K562 (cell line): ENCODE measurements at regions not wholly inside any gene's neighbourhood (a gene's known extent, or its start where the extent isn't known, plus 50 kb on each side); places are given as distances from the start of the nearest gene placed in this dataset.

Experiments
- ATAC-seq: fragments of 200-7000 bp; cut with Tn5 transposase; 3 replicates; pipeline ENCODE4 v1.9.1; 2020; ENCODE audit warnings: moderate library complexity
- BruUV-seq: library from RNA; stranded (reverse); fragments of 400-500 nt; replicated peaks from 2 replicates; lab custom pipeline; 2021; lab: Mats Ljungman, UMichigan
- CTCF ChIA-PET: fragments of 300-600 bp; formaldehyde crosslinking; extraction: SDS; loops from one replicate; lab custom pipeline; 2021; ENCODE audit warnings: low intra/inter-chr PET ratio; lab: Yijun Ruan, JAX
- POLR2A ChIA-PET: fragments of 300-600, 350-650 bp; sonication (Branson Sonifier 250); formaldehyde crosslinking; extraction: SDS; loops from one replicate; lab custom pipeline; 2021; ENCODE audit warnings: antibody characterized with exemption, inconsistent platforms; lab: Yijun Ruan, JAX
- DNase-seq, 4 experiments: peaks; one replicate each; pipeline versions ENCODE4 v3.0.0 to v3.0.0-alpha.2; 2011 to 2018; ENCODE audit warnings: low spot score in 3 of 4, mixed read lengths in 3 of 4; ENCODE audit errors: extremely low read depth in 1 of 4
- FAIRE-seq: peaks from 2 replicates; lab custom pipeline; 2011; peaks lifted over from hg19 to GRCh38; lab: Jason Lieb, UNC
- H2AFZ ChIP-seq: 2 replicates; pipeline ENCODE4 v1.6.0; 2011; ENCODE audit warnings: low read depth, low read length, control low read depth, inconsistent platforms
- H3K27ac ChIP-seq: fragments of 200-600 bp; 3 replicates; pipeline ENCODE4 v1.8.0; 2011; ENCODE audit warnings: low read depth, mild to moderate bottlenecking, control low read depth, inconsistent platforms, low read length, moderate library complexity, mixed read lengths; ENCODE audit errors: extremely low read depth
- H3K27me3 ChIP-seq, 2 experiments: fragments of 300-600 bp in 1 of 2; 2 replicates in 1 of 2; 3 replicates in 1 of 2; pipeline versions ENCODE4 v1.6.0 to v1.8.0; 2011; ENCODE audit warnings: inconsistent platforms in 2 of 2, low read length in 2 of 2, mild to moderate bottlenecking in 1 of 2, mixed read lengths in 1 of 2, moderate library complexity in 1 of 2; ENCODE audit not compliant: control insufficient read depth in 2 of 2, insufficient read depth in 2 of 2
- H3K36me3 ChIP-seq: fragments of 300-600 bp; 3 replicates; pipeline ENCODE4 v1.8.0; 2011; ENCODE audit warnings: mild to moderate bottlenecking, low read length, inconsistent platforms; ENCODE audit not compliant: control insufficient read depth, insufficient read depth
- H3K4me1 ChIP-seq, 2 experiments: fragments of 200-600 bp in 1 of 2; replicated peaks in 1 of 2; 2 replicates in 1 of 2; 3 replicates in 1 of 2; pipeline versions ENCODE4 v1.5.1 to v1.8.0; 2011; ENCODE audit warnings: inconsistent platforms in 2 of 2, low read length in 2 of 2, mild to moderate bottlenecking in 1 of 2, mixed read lengths in 1 of 2, moderate library complexity in 1 of 2; ENCODE audit not compliant: control insufficient read depth in 2 of 2, insufficient read depth in 2 of 2
- H3K4me2 ChIP-seq: 2 replicates; pipeline ENCODE4 v1.6.1; 2011; ENCODE audit warnings: low read length, control low read depth, inconsistent platforms, mixed read lengths; ENCODE audit not compliant: insufficient read depth
- H3K4me3 ChIP-seq: fragments of 200-600 bp; sonication (generic), shearing (Covaris generic); 2 replicates; pipeline ENCODE4 v1.5.1; 2016; ENCODE audit warnings: control low read depth, inconsistent platforms
- H3K79me2 ChIP-seq: fragments of 200-600 bp; 3 replicates; pipeline ENCODE4 v1.8.0; 2011; ENCODE audit warnings: low read length, inconsistent platforms; ENCODE audit not compliant: control insufficient read depth, insufficient read depth
- H3K9ac ChIP-seq, 2 experiments: 2 replicates each; pipeline versions ENCODE4 v1.6.0 to v1.6.1; 2011; ENCODE audit warnings: low read depth in 2 of 2, low read length in 2 of 2, control low read depth in 1 of 2, inconsistent platforms in 1 of 2, mild to moderate bottlenecking in 1 of 2, mixed read lengths in 1 of 2; ENCODE audit not compliant: insufficient read depth in 1 of 2
- H3K9me1 ChIP-seq: one replicate; pipeline ENCODE4 v1.6.0; 2011; ENCODE audit warnings: inconsistent platforms, mild to moderate bottlenecking, low read length, moderate library complexity; ENCODE audit not compliant: control insufficient read depth, insufficient read depth
- H3K9me3 ChIP-seq: replicated peaks from 2 replicates; pipeline ENCODE4 v1.5.1; 2011; ENCODE audit warnings: low read depth, low read length, inconsistent platforms; ENCODE audit not compliant: control insufficient read depth, insufficient read depth
- H4K20me1 ChIP-seq: replicated peaks from 2 replicates; pipeline ENCODE4 v1.6.1; 2011; ENCODE audit warnings: low read length, inconsistent platforms, mixed read lengths; ENCODE audit not compliant: control insufficient read depth, insufficient read depth
- BCL6 ChIP-seq: fragments of 250-450 bp; sonication (Bioruptor Pico); IDR thresholded peaks from 2 replicates; pipeline ENCODE4 v1.4.0; 2020
- BHLHE40 ChIP-seq: IDR thresholded peaks from 2 replicates; pipeline ENCODE4 v1.6.1; 2011; ENCODE audit warnings: low read length, improper control_type of control experiment
- BRF1 ChIP-seq: IDR thresholded peaks from 3 replicates; pipeline ENCODE4 v1.6.1; 2011; ENCODE audit warnings: borderline replicate concordance, mild to moderate bottlenecking; ENCODE audit not compliant: insufficient read length; ENCODE audit errors: extremely low read depth
- CC2D1A ChIP-seq: fragments of 450-650 bp; IDR thresholded peaks from 2 replicates; pipeline ENCODE4 v1.6.1; 2017; ENCODE audit warnings: mild to moderate bottlenecking
- CREB3 ChIP-seq: fragments of 450-650 bp; conservative IDR thresholded peaks from 2 replicates; pipeline ENCODE4 v1.6.1; 2016; ENCODE audit warnings: missing genetic modification characterization, low read depth, mild to moderate bottlenecking, missing compliant biosample characterization, moderate library complexity
- CTCF ChIP-seq, 3 experiments: IDR thresholded peaks in 2 of 3; conservative IDR thresholded peaks in 1 of 3; 2 replicates each; pipeline ENCODE4 v1.5.1; 2011 to 2012; ENCODE audit warnings: low read length in 3 of 3, mild to moderate bottlenecking in 3 of 3, control low read depth in 2 of 3, improper control_type of control experiment in 1 of 3, inconsistent platforms in 1 of 3, low read depth in 1 of 3, mixed read lengths in 1 of 3, moderate library complexity in 1 of 3; ENCODE audit not compliant: insufficient read depth in 2 of 3
- DIDO1 ChIP-seq: fragments of 450-650 bp; IDR thresholded peaks from 2 replicates; pipeline ENCODE4 v1.6.1; 2016; ENCODE audit warnings: low read depth, missing biosample characterization, missing genetic modification characterization
- EGR1 ChIP-seq: fragments of 450-650 bp; conservative IDR thresholded peaks from 2 replicates; pipeline ENCODE4 v1.6.1; 2017; ENCODE audit warnings: mild to moderate bottlenecking
- GABPB1 ChIP-seq: sonication (generic); formaldehyde crosslinking; IDR thresholded peaks from 2 replicates; pipeline ENCODE4 v1.8.0; 2022; ENCODE audit warnings: mild to moderate bottlenecking, missing genetic modification reagents
- KAT2B ChIP-seq: IDR thresholded peaks from one replicate; pipeline ENCODE4 v1.6.1; 2012; ENCODE audit warnings: low read depth, mild to moderate bottlenecking, control low read depth, inconsistent platforms, low read length, moderate library complexity
- KAT7 ChIP-seq: sonication (generic); formaldehyde crosslinking; IDR thresholded peaks from 2 replicates; pipeline ENCODE4 v1.8.0; 2022; ENCODE audit warnings: missing genetic modification reagents, mild to moderate bottlenecking, borderline replicate concordance
- NUFIP1 ChIP-seq: fragments of 450-650 bp; IDR thresholded peaks from 2 replicates; pipeline ENCODE4 v1.6.1; 2018; ENCODE audit not compliant: partially characterized antibody
- SMARCB1 ChIP-seq: IDR thresholded peaks from 2 replicates; pipeline ENCODE4 v1.6.1; 2011; ENCODE audit warnings: improper control_type of control experiment, low read depth; ENCODE audit not compliant: insufficient read length
- SMC3 ChIP-seq: conservative IDR thresholded peaks from 2 replicates; pipeline ENCODE4 v1.6.1; 2011; ENCODE audit warnings: low read depth, low read length, improper control_type of control experiment; ENCODE audit not compliant: insufficient read depth
- SREBF1 ChIP-seq: fragments of 150-350 bp; IDR thresholded peaks from 2 replicates; pipeline ENCODE4 v1.6.1; 2014; ENCODE audit warnings: antibody characterized with exemption, low read depth, low read length, borderline replicate concordance
- SRSF7 ChIP-seq: fragments of 200-400 bp; formaldehyde crosslinking; optimal IDR thresholded peaks from 2 replicates; pipeline ENCODE3; 2017; ENCODE audit warnings: mild to moderate bottlenecking, low read depth, low read length
- STAG1 ChIP-seq: sonication (generic); formaldehyde crosslinking; IDR thresholded peaks from 2 replicates; pipeline ENCODE4 v1.5.0; 2020; ENCODE audit warnings: missing genetic modification reagents, borderline replicate concordance
- THAP7 ChIP-seq: fragments of 250-450 bp; sonication (Bioruptor Pico); IDR thresholded peaks from 2 replicates; pipeline ENCODE4 v1.5.0; 2021
- THRAP3 ChIP-seq: fragments of 450-650 bp; IDR thresholded peaks from 2 replicates; pipeline ENCODE4 v1.6.1; 2016; ENCODE audit warnings: mild to moderate bottlenecking, inconsistent platforms, borderline replicate concordance
- ZC3H4 ChIP-seq: sonication (generic); formaldehyde crosslinking; IDR thresholded peaks from 2 replicates; pipeline ENCODE4 v1.9.0; 2021; ENCODE audit warnings: missing genetic modification reagents, borderline replicate concordance
- ZNF445 ChIP-seq: fragments of 250-450 bp; sonication (Bioruptor Pico); IDR thresholded peaks from 2 replicates; pipeline ENCODE4 v1.4.0; 2020; ENCODE audit warnings: low read depth, mild to moderate bottlenecking, moderate library complexity
- WGBS: fragments of 100-300 bp; shearing (Covaris generic); methylation state at CpG from one replicate; pipeline ENCODE4 v1.1.6; 2016; ENCODE audit warnings: low coverage, mixed read lengths; ENCODE audit not compliant: insufficient coverage; ENCODE audit errors: missing lambda C conversion rate; 5-methylcytosine and 5-hydroxymethylcytosine counted together
- in situ Hi-C: fragments of 300-500 bp; cut with MboI; formaldehyde crosslinking; loops from 4 replicates; pipeline ENCODE4 v1.15.0; 2018; ENCODE audit warnings: inconsistent platforms, mixed read lengths
- intact Hi-C: fragments of 100-400 bp; cut with micrococcal nuclease; formaldehyde crosslinking; loops from 2 replicates; pipeline ENCODE4 v1.14.2; 2022

- TF ChIP-seq THRAP3 = no peak
These were observed 389.0 kb downstream of the KLF12 start (continued) for GRCh38 chr13:73745190-73745589.

GRCh38 chr13:73742982-73743381 lies 391.2 kb downstream of the KLF12 start:
- Histone ChIP-seq H3K9me3 (no peaks in the 10 kb centered on the region), H3K27me3 (no peaks in the 10 kb centered on the region), H4K20me1 (no peaks in the 10 kb centered on the region), H2AFZ (no peak overlapping the region), H3K4me1 (no peaks in the 10 kb centered on the region), H3K4me3 (no peak overlapping the region), H3K9me1 (no peaks in the 10 kb centered on the region), H3K27ac (no peak overlapping the region), H3K4me2 (no peak overlapping the region), H3K79me2 (no peaks in the 10 kb centered on the region), H3K9ac (no peak overlapping the region), H3K36me3 (no peaks in the 10 kb centered on the region)
- in situ Hi-C loops (no loop called here), intact Hi-C loops (no loop called here)
- FAIRE-seq = no peak
- 0% methylated on average over 2 of the region's 4 CpGs for WGBS
- no TSS peak for BruUV-seq
- TF ChIP-seq NUFIP1 (no peak), BHLHE40 (no peak), ZC3H4 (no peak), EGR1 (no peak), DIDO1 (tag) (no peak), CREB3 (tag) (no peak), THAP7 (CRISPR knock-in tag) (no peak), ZNF445 (CRISPR knock-in tag) (no peak), STAG1 (CRISPR knock-in tag) (no peak), KAT7 (no peak), GABPB1 (CRISPR knock-in tag) (no peak), SRSF7 (no peak), SMC3 (no peak), CC2D1A (no peak), CTCF (IDR thresholded peaks at IDR 0.05 in 2 of 3, conservative IDR thresholded peaks at IDR 0.05 in 1 of 3; ENCODE audit: insufficient read depth in 2 of 3, low read depth in 1 of 3, low read length in 3 of 3) (no peak), BRF1 (no peak), SMARCB1 (no peak), SREBF1 (no peak), BCL6 (no peak), KAT2B (no peak)
- no peak for DNase-seq
- ATAC-seq = no peak
- CTCF ChIA-PET = no interaction called here
- POLR2A ChIA-PET = no interaction called here
